Omental fat pad (tissue), 3 donors: ENCODE measurements at regions not wholly inside any gene's neighbourhood (a gene's known extent, or its start where the extent isn't known, plus 50 kb on each side); places are given as distances from the start of the nearest gene placed in this dataset.

Experiments
- ATAC-seq: fragments of 150-250 bp; one replicate; pipeline ENCODE4 v1.9.1; 2016; ENCODE audit warnings: mild to moderate bottlenecking, moderate library complexity; ENCODE audit not compliant: low FRiP score
- DNase-seq: peaks from one replicate; pipeline ENCODE4 v3.0.0-alpha.2; 2019; ENCODE audit warnings: low spot score
- TF ChIP-seq, protein P1 (sequence below), 3 donors: fragments of 450-650 bp; IDR thresholded peaks; one replicate each; pipeline ENCODE4 v1.5.1; 2016 to 2017; ENCODE audit warnings: antibody characterized with exemption in 3 of 3, mild to moderate bottlenecking in 3 of 3, moderate library complexity in 2 of 3

DNA sequence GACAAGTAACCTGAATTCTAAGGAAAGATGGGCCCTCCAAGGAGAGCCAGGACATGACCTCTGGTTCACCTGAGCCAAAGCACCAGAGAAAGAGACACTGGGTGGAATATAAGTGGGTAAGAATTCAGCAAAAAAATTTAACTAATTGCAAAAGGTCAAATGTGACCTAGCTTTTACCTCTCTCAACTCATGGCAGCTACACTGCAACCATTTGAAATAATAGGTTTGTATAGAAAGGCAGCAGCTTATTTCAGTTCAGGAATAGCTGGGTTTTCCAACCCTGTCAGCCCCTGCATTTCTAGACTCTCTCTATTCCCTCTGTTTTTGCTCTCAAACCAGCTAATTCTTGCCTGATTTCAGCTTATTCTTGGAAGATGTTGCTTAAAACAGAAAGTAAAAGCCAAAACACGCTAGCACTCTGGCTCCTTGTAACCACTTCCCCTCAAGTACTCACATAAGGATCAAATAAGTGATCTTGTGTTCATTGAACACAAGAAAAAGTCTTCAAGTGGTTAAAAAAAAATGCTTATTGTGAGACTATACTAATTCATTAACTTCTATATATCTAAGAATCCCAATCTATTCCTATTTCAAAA lies 101.1 kb upstream of the NR4A3 start:
- ATAC-seq: no peak
- no peak for DNase-seq
- TF ChIP-seq, protein P1, sequence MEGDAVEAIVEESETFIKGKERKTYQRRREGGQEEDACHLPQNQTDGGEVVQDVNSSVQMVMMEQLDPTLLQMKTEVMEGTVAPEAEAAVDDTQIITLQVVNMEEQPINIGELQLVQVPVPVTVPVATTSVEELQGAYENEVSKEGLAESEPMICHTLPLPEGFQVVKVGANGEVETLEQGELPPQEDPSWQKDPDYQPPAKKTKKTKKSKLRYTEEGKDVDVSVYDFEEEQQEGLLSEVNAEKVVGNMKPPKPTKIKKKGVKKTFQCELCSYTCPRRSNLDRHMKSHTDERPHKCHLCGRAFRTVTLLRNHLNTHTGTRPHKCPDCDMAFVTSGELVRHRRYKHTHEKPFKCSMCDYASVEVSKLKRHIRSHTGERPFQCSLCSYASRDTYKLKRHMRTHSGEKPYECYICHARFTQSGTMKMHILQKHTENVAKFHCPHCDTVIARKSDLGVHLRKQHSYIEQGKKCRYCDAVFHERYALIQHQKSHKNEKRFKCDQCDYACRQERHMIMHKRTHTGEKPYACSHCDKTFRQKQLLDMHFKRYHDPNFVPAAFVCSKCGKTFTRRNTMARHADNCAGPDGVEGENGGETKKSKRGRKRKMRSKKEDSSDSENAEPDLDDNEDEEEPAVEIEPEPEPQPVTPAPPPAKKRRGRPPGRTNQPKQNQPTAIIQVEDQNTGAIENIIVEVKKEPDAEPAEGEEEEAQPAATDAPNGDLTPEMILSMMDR (IDR thresholded peaks at IDR 0.05): no peak

DNA sequence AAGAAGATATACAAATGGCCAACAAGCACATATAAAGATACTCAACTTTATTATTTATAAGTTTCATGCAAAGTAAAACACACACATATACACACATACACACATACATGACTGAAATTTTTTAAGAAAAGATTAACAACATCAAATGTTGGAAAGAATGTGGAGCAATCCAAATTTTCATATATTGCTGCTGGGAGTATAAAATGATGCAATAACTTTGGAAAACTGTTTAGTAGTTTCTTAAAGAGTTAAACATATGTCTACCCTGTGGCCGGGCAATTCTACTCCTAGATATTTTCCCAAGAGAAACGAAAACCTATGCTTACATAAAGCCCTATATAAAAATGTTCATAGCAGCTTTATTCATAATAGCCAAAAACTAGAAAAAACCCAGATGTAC lies 99.8 kb upstream of the NR4A3 start:
- TF ChIP-seq, protein P1 (IDR thresholded peaks at IDR 0.05): no peak
- no peak for DNase-seq
- ATAC-seq: no peak

DNA sequence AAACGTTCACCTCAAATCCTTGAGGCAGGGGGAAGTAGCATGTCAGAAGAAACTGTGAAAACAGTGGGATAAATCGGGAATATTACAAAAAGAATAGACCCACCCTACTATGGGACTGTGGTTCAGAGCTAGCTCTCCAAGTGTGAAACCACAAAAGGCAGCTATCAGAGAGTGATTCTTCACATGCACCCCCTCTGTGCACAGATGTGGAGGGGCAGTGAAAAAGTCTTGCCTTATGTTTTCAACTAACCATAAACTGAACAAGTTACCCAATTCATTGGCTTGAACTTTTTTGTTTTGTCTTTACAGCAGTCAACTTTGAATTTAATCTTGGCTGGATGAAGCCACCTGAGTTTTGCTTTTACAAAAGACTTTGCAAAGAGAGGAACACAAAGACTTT lies 98.8 kb upstream of the NR4A3 start:
- no peak for DNase-seq
- TF ChIP-seq, protein P1 (IDR thresholded peaks at IDR 0.05): no peak
- ATAC-seq: no peak

DNA sequence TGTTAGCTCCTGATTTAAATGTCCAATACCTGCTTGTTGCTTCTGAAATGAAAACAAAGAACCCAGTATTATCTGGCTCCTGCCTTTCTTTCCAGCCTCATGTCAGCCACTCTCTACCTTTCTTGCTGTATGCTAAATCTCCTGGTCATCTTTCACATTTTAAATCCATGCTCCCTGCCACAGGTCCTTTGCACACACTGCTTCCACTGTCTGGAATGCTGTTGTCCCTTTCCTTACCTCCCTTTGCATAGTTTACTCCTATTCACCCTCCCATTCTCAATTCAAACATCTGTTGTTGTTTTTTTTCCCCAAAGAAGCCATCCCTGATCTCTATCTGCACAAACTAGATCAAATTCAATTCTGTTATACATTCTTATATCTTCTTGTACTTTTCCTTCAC lies 97.0 kb upstream of the NR4A3 start:
- ATAC-seq (no peak), DNase-seq (no peak)
- TF ChIP-seq, protein P1 (IDR thresholded peaks at IDR 0.05): no peak

DNA sequence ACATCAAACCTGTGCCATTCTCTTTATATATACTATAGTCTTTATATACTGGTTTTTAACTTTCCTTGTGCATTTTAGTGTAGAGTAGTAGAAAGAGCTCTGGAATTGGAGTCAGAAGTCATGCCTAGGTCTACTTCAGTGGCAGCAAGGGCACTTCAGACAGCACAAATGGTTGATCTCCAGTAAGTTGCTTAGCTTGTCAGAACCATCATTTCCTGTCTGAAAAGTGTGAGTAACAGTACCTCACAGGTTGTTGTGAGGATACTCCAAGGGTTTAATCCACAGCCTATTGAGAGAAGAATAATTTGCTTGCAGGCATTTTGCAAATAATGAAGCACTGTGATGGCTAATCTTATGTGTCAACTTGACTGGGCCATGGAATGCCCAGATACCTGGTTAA lies 95.8 kb upstream of the NR4A3 start:
- DNase-seq (no peak), ATAC-seq (no peak)
- TF ChIP-seq, protein P1 (IDR thresholded peaks at IDR 0.05): no peak

DNA sequence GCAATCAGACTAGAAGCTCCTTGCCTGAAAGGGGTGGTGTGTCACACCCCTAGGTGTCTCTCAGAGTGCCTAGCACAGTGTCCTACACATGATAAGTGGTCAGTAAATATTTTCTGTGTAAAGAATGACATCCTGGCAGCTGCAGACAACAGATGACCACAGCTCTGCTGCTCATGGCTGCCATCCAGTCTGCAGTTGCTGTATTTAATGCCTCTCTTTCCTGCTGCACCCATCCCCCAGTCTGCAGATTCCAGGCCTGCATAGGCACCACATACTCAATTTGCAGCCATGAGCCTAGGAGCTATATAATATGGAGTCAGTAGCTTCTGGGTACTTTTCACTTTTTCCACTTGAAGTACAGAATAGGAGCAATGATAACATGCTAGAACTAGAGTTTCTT lies 94.9 kb upstream of the NR4A3 start:
- DNase-seq (no peak), ATAC-seq (no peak)
- TF ChIP-seq, protein P1 (IDR thresholded peaks at IDR 0.05): no peak

DNA sequence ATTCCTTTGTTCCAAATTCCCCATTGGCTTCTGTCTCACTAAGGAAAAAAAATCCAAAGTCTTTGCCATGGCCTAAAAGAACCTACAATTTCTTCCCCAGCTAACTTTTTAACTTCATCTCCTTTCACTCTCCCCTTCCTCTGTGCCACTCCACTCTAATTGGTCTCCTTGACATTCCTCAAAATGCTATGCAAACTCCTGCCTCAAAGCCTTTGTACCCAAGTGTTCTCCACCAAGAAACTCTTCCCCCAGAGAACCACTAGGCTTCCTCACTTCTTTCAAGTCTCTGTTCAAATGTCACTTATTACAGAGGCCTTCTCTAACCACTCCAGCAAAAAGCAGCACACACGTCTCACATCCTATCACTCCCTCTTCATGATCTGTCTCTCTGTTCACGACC lies 91.6 kb upstream of the NR4A3 start:
- no peak for DNase-seq
- TF ChIP-seq, protein P1 (IDR thresholded peaks at IDR 0.05): no peak
- ATAC-seq: no peak
